ENCODE measurements at regions not wholly inside any gene's neighbourhood (a gene's known extent, or its start where the extent isn't known, plus 50 kb on each side); places are given as distances from the start of the nearest gene placed in this dataset.

- TF ChIP-seq CHD1 (IDR thresholded peaks at IDR 0.05; ENCODE audit: low read depth, low read length) (no peak), SIRT6 (IDR thresholded peaks at IDR 0.05; ENCODE audit: low read length) (no peak)
- TF ChIP-seq, protein P1, sequence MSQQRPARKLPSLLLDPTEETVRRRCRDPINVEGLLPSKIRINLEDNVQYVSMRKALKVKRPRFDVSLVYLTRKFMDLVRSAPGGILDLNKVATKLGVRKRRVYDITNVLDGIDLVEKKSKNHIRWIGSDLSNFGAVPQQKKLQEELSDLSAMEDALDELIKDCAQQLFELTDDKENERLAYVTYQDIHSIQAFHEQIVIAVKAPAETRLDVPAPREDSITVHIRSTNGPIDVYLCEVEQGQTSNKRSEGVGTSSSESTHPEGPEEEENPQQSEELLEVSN (IDR thresholded peaks at IDR 0.05): no peak
Observed at GRCh38 chr12:115174920-115175319, 490.9 kb upstream of the TBX3 start (continued).

Measured in H1 (cell line).